HCT116 (cell line): ENCODE measurements at regions not wholly inside any gene's neighbourhood (a gene's known extent, or its start where the extent isn't known, plus 50 kb on each side); places are given as distances from the start of the nearest gene placed in this dataset.

Experiments
- POLR2AphosphoS5 ChIP-seq: IDR thresholded peaks from 2 replicates; pipeline ENCODE4 v1.6.1; 2011; ENCODE audit warnings: mild to moderate bottlenecking, low read depth, low read length, moderate library complexity
- YY1 ChIP-seq: IDR thresholded peaks from 2 replicates; pipeline ENCODE4 v1.6.1; 2011; ENCODE audit warnings: low read length, low read depth, moderate library complexity, mild to moderate bottlenecking; ENCODE audit not compliant: insufficient replicate concordance; ENCODE audit errors: extremely low read depth
- ZNF274 ChIP-seq: fragments of 200-500 bp; sonication (Bioruptor generic); IDR thresholded peaks from 2 replicates; pipeline ENCODE4 v1.6.1; 2014; ENCODE audit warnings: mild to moderate bottlenecking, low read depth, low read length, inconsistent platforms
- TF ChIP-seq, protein P1 (sequence below), 3 experiments: fragments of 200-600 bp in 1 of 3; sonication (generic) in 1 of 3; IDR thresholded peaks in 2 of 3; conservative IDR thresholded peaks in 1 of 3; 2 replicates each; pipeline ENCODE4 v1.5.1; 2012 to 2017; ENCODE audit warnings: low read depth in 2 of 3, low read length in 2 of 3, antibody characterized with exemption in 1 of 3, borderline replicate concordance in 1 of 3, control low read depth in 1 of 3, mild to moderate bottlenecking in 1 of 3, mixed read lengths in 1 of 3, mixed run types in 1 of 3, moderate library complexity in 1 of 3; ENCODE audit not compliant: insufficient read depth in 1 of 3

DNA sequence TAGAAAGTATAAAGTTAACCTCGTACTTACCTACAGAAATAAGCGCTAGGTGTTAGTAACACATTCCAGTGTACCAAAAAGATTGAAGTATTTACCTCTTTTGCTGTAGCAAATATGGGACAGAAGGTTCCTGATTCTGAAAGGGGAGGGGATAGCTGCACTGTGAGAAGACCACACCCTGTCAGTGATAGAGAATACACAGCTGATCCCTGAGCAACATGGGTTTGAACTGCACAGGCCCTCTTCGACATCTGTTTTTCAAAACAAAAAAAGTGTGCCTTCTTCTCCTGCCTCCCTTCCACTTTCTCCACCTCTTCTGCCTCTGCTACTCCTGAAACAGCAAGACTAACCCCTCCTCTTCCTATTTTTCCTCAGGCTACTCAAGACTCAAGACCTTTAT, 201.8 kb upstream of the SLIT2 start:
- TF ChIP-seq, protein P1, sequence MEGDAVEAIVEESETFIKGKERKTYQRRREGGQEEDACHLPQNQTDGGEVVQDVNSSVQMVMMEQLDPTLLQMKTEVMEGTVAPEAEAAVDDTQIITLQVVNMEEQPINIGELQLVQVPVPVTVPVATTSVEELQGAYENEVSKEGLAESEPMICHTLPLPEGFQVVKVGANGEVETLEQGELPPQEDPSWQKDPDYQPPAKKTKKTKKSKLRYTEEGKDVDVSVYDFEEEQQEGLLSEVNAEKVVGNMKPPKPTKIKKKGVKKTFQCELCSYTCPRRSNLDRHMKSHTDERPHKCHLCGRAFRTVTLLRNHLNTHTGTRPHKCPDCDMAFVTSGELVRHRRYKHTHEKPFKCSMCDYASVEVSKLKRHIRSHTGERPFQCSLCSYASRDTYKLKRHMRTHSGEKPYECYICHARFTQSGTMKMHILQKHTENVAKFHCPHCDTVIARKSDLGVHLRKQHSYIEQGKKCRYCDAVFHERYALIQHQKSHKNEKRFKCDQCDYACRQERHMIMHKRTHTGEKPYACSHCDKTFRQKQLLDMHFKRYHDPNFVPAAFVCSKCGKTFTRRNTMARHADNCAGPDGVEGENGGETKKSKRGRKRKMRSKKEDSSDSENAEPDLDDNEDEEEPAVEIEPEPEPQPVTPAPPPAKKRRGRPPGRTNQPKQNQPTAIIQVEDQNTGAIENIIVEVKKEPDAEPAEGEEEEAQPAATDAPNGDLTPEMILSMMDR (IDR thresholded peaks at IDR 0.05 in 2 of 3, conservative IDR thresholded peaks at IDR 0.05 in 1 of 3; ENCODE audit: borderline replicate concordance in 1 of 3, insufficient read depth in 1 of 3, low read depth in 2 of 3, low read length in 2 of 3): no peak
- TF ChIP-seq ZNF274 (no peak), POLR2AphosphoS5 (no peak), YY1 (no peak)
